GM12892 (cell line): ENCODE measurements at regions not wholly inside any gene's neighbourhood (a gene's known extent, or its start where the extent isn't known, plus 50 kb on each side); places are given as distances from the start of the nearest gene placed in this dataset.

Source experiments
- DNase-seq: peaks from one replicate; pipeline ENCODE4 v3.0.0; 2011; ENCODE audit not compliant: insufficient read length
- FAIRE-seq: peaks from 2 replicates; lab custom pipeline; 2011; peaks lifted over from hg19 to GRCh38; lab: Jason Lieb, UNC
- POLR2A ChIP-seq: IDR thresholded peaks from 2 replicates; pipeline ENCODE4 v1.6.1; 2011; ENCODE audit warnings: low read depth, low read length, control low read depth
- POLR2AphosphoS5 ChIP-seq: IDR thresholded peaks from 2 replicates; pipeline ENCODE4 v1.6.1; 2011; ENCODE audit warnings: low read depth, low read length, control low read depth
- TAF1 ChIP-seq: IDR thresholded peaks from 2 replicates; pipeline ENCODE4 v1.6.1; 2011; ENCODE audit warnings: low read depth, mild to moderate bottlenecking, control low read depth, low read length, borderline replicate concordance

DNA sequence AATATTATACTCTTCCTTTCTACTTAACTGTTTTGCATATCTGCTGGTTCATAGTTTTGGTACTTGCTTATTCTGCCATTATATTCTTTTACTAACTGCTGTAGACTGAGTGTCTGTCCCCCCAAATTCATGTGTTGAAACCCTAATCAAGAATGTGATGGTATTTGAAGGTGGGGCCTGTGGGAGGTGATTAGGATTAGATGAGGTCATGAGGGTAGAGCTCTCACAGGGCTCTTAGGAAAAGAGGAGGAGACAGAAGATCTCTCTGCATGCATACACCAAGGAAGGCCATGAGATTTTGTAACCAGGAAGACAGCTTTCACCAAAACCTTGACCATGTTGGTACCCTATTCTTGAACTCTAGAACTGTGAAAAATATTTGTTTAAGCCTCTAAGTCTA, 354.1 kb upstream of the B3GALT2 start:
- TF ChIP-seq TAF1 (no peak), POLR2A (no peak), POLR2AphosphoS5 (no peak)
- FAIRE-seq (no peak), DNase-seq (no peak)

DNA sequence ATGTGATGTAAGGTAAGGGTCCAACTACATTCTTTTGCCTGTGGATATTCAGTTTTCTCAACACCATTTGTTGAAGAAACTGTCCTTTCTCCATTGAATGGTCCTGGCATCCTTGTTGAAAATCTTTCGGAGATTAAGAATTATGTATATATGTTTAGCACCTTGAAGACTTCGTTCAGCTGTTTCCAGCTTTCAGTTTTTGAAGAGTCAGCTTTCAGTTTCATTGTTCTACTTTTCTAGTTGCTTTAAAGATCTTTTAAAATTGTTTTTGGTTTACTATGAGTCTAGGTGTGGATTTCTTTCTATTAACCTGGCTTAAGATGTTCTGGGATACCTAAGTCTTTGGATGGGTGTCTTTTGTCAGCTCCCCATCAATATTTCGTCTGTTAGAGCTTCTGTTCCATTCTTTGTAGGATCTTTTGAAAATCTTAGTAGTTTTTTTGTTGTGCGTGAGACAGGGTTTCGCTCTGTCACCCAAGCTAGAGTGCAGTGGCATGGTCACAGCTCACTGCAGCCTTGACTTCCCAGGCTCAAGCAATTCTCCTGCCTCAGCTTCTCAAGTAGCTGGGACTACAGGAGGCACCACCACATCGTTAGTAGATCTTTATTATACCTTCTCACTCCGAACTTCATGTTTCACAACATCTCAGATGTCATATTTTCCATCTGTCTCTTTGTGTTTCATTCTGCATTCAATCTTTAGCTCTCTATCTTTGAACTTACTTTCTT, 353.5 kb upstream of the B3GALT2 start:
- FAIRE-seq (peak; percentile 88), DNase-seq (no peak)
- TF ChIP-seq TAF1, result no peak
- no peak for TF ChIP-seq POLR2A
- no peak for TF ChIP-seq POLR2AphosphoS5

DNA sequence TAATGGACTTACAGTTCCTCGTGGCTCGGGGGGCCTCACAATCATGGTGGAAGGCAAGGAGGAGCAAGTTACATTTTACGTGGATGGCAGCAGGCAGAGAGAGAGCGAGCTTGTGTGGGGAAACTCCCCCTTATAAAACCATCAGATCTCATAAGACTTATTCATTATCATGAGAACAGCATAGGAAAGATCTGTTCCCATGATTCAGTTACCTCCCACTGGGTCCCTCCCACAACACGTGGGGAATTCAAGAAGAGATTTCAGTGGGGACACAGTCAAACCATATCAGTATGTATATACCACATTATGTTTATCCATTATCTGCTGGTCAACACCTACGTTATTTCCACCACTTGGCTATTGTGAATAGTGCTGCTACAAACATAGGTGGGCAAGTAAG, 352.3 kb upstream of the B3GALT2 start:
- TF ChIP-seq POLR2A (no peak), TAF1 (no peak), POLR2AphosphoS5 (no peak)
- no peak for FAIRE-seq

DNA sequence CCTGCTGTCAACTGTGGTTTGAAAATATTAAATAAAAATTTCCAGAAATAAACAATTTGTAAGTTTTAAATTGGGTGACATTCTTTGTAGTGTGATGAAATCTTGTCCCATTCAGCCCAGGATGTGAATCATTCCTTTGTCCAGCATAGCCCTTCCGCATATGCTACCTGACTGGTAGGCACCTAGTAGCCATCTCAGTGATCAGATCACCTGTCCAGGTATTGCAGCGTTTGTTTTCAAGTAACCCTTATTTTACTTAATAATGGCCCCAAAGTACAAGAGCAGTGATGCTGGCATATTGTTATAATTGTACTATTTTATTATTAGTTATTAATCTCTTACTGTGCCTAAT, 351.6 kb upstream of the B3GALT2 start:
- FAIRE-seq, result no peak
- TF ChIP-seq TAF1 (no peak), POLR2A (no peak), POLR2AphosphoS5 (no peak)
- DNase-seq, result no peak

More for the DNA sequence above, 352.3 kb upstream of the B3GALT2 start:
- no peak for DNase-seq

DNA sequence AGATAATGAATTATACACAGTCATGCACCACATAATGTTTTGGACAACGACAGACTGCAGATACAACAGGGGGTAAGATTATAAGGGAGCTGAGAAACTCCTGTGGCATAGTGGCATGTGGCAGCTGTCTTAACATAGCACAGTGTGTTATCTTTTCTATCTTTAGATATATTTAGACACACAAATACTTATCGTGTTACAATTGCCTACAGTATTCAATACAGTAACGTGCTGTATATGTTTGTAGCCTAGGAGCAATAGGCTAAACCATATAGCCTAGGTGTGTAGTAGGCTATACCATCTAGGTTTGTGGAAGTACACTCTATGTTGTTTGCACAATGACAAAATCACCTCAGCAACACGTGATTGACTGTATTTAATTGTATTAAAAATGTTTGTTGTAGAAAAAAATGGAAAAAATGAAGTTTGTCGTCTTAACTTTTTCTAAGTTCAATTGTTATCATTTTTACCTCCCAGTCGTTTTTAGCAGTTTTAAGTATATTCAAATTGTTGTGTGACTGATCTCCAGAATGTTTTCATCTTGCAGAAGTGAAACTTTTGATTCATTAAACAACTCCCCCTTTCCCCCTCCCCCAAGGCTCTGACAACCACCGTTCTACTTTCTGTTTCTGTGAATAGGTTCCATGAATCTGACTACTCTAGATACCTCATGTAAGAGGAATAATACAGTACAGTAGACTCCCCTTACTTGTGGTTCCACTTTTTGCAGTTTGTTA, 351.0 kb upstream of the B3GALT2 start:
- DNase-seq (peak; percentile 4), FAIRE-seq (peak; percentile 14)
- TF ChIP-seq TAF1 (no peak), POLR2AphosphoS5 (no peak), POLR2A (no peak)

DNA sequence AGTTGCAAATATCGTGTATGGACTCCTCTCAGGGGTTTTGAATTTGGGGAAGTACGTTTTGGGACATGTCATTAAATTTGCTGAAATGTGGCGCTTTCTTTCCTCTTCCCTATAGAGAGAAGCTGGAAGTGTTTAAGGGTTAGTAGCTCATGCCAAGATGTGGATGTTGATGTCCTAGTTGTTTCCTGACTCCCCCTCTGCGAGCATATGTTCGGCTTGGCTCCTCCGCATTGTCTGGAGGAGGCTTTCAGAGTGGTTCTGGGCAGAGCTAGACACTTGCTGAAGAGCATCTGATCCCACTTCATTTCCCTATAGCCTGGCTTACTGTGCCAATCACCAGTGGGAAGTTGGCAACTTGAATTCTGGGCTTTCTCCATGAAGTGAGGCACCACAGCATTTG, 347.4 kb upstream of the B3GALT2 start:
- DNase-seq, result no peak
- no peak for FAIRE-seq
- no peak for TF ChIP-seq TAF1
- no peak for TF ChIP-seq POLR2A
- no peak for TF ChIP-seq POLR2AphosphoS5

DNA sequence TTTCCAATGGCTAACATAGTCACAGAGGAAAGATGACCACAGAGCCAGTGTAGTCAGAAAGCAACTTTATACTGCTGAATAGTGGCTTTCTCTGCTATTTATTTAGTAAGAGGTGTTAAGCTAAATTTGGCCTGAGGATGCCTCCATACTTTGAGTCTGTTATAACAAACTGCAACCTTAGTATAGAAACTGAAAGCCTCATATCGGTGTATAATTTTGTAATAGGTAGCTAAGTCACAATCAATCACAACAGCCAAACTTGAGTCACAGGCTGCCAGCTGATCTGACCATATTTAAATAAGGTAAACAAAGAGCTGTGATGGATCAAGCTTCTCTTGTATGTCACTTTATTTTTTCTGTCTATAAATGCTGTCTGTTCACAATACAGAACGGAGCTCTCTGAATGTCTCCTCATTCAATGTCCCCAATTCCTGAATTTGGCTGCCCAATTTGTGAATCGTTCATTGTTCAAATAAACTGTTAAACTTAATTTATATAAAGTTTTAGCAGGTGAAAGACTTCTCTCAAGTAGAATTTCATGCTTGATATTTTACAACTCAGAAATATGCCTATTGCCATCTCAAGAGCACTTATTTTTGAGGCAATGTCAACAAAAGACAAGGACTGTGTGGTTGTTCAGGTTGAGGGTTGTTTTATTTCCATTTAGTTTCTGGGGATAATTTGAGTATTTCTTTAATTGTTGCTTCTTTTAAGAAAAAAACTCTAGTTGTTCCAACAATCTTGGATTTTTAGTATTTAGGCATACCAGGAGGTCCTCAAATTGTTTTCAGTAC, 339.7 kb upstream of the B3GALT2 start:
- DNase-seq (no peak), FAIRE-seq (no peak)
- TF ChIP-seq POLR2A, result no peak
- TF ChIP-seq TAF1, result no peak
- no peak for TF ChIP-seq POLR2AphosphoS5

DNA sequence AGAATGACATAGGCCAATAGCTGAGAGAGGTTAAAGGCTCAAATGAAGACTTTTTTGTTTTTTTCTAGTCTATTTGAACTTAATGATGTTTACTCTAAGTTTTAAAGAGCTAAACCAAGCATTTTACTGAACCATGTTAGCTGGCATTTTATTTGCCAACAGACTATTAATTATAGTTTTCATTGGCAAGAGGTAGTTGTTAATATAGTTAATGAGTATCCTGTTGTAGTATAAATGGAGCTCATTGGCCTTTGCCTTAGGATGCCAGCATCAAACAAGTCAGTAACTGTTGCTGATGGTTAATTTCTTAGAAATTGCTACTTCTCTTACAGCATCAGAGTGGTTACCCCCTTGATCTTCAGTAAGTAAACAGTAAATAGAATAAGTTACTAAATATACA, 339.0 kb upstream of the B3GALT2 start:
- no peak for DNase-seq
- no peak for FAIRE-seq
- no peak for TF ChIP-seq TAF1
- no peak for TF ChIP-seq POLR2A
- no peak for TF ChIP-seq POLR2AphosphoS5

DNA sequence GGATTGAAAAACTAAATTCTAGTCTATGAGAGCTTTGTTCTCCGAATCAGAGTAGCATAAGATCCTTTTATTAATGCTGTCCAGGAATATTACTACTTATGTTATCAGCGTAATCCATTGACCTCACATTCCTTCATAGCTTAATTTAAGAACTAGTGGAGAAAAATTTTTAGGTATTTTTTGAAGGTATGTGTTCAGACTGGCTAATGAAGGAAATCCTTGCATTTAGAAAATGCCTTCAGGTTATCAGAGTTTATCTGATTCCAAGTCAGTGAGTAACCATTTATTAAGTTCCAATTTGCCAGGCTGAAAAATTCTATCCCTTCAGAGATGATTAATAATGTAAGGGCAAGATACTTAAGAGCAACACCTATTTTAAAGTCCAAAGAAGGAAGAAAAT, 338.2 kb upstream of the B3GALT2 start:
- FAIRE-seq, result no peak
- TF ChIP-seq POLR2AphosphoS5 (no peak), TAF1 (no peak), POLR2A (no peak)

DNA sequence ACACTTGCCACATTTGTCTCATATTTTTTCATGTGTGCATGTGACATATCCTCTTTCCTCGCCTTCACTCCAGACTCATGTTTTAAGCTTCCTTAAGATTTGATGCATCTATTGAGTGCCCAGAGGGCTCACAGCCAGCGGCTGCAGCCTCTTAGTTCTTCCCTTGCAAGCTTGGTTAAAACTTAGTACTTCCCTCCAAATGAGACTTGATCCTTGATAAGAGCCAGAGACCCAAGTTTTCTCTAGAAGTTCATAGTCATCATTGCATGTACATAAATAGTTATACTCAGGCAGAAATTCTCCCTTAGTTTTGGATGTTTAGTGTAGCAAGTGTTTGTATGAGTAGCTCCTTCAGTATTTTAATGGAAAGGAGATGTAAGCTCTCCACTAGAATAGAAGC, 337.6 kb upstream of the B3GALT2 start:
- no peak for FAIRE-seq
- TF ChIP-seq POLR2A (no peak), POLR2AphosphoS5 (no peak), TAF1 (no peak)
- no peak for DNase-seq

More for the DNA sequence above, 338.2 kb upstream of the B3GALT2 start:
- DNase-seq, result no peak

DNA sequence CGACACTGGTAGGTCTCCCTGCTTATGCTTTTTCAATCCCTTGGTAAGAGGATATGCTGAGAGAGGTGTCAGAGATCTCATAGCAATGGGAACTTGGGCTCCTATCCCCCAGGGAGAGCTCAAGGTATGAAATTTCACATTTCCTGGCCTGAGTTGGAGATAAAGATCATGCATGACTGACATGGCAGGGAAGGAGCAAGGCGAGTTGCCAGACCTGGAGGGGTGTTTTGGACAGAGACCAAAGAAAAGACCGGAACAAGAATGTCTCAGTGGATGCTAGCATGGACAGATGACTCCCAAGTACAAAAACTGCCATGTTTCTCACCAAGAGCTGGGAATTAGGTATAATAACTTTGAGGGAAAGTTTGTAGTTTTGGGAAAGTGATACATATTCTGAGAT, 334.1 kb upstream of the B3GALT2 start:
- TF ChIP-seq POLR2A (no peak), TAF1 (no peak), POLR2AphosphoS5 (no peak)
- FAIRE-seq (no peak), DNase-seq (no peak)

DNA sequence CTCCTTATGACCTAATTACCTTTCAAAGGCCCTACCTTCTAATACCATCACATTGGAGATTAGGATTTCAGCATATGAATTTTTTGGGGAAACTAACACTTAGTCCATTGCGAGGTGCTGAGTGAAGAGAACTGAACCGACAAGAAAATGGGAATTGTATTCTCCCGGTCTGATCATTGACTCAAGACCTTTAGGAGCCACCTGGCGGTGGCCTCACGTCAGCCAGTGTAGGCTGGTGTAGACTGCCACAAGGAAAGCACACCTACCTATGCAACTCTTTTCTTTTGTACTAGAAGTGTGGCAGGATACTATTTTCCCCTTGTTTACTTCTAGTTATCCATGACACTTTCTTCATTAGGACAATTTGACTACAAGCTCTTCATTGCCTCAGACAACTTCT, 333.5 kb upstream of the B3GALT2 start:
- FAIRE-seq (no peak), DNase-seq (no peak)
- TF ChIP-seq POLR2AphosphoS5 (no peak), TAF1 (no peak), POLR2A (no peak)
